NCI-H2171 treated with DMSO at 0.1 percent for 48 hours (cell line): ENCODE measurements at regions not wholly inside any gene's neighbourhood (a gene's known extent, or its start where the extent isn't known, plus 50 kb on each side); places are given as distances from the start of the nearest gene placed in this dataset.
"Not testable (repeated sequence)": the region's sequence is repeated elsewhere in the genome, so short reads cannot be mapped to it uniquely, and the experiment has no call there.

Source experiments
- DNase-seq: peaks from one replicate; lab custom pipeline; 2025; lab: John Stamatoyannopoulos, UW

- DNase-seq: no peak
Measured at GRCh38 chr9:82382887-82383616, 394.5 kb downstream of the SPATA31D1 start.

- DNase-seq: no peak
Measured at GRCh38 chr9:82385633-82386032, 397.1 kb downstream of the SPATA31D1 start.

GRCh38 chr9:82397534-82397933 lies 409.0 kb downstream of the SPATA31D1 start:
- DNase-seq: no peak

GRCh38 chr9:82404196-82404870 lies 415.8 kb downstream of the SPATA31D1 start:
- peak; percentile 21 for DNase-seq

- no peak for DNase-seq
Measured at GRCh38 chr9:82404881-82405280, 416.3 kb downstream of the SPATA31D1 start.

- DNase-seq: no peak
Measured at GRCh38 chr9:82406456-82407085, 418.0 kb downstream of the SPATA31D1 start.

GRCh38 chr9:82410306-82410705 lies 421.7 kb downstream of the SPATA31D1 start:
- DNase-seq: peak; percentile 21

GRCh38 chr9:82410866-82411265 lies 422.3 kb downstream of the SPATA31D1 start:
- no peak for DNase-seq

GRCh38 chr9:82412586-82413305 lies 424.2 kb downstream of the SPATA31D1 start:
- no peak for DNase-seq

GRCh38 chr9:82417501-82417900 lies 428.9 kb downstream of the SPATA31D1 start:
- DNase-seq: no peak

- DNase-seq: no peak
Measured at GRCh38 chr9:82418334-82418733, 429.8 kb downstream of the SPATA31D1 start.

GRCh38 chr9:82419696-82420486 lies 431.3 kb downstream of the SPATA31D1 start:
- no peak for DNase-seq

GRCh38 chr9:82421498-82421897 lies 432.9 kb downstream of the SPATA31D1 start:
- DNase-seq: no peak

- DNase-seq: no peak
Measured at GRCh38 chr9:82423700-82424099, 435.1 kb downstream of the SPATA31D1 start.

GRCh38 chr9:82424599-82425120 lies 436.1 kb downstream of the SPATA31D1 start:
- DNase-seq: no peak

- no peak for DNase-seq
Measured at GRCh38 chr9:82431121-82431520, 442.5 kb downstream of the SPATA31D1 start.

GRCh38 chr9:82433290-82433931 lies 444.8 kb downstream of the SPATA31D1 start:
- not testable (repeated sequence) for DNase-seq

GRCh38 chr9:82436475-82436874 lies 447.9 kb downstream of the SPATA31D1 start:
- no peak for DNase-seq

GRCh38 chr9:82437183-82437582 lies 448.6 kb downstream of the SPATA31D1 start:
- DNase-seq: not testable (repeated sequence)

- no peak for DNase-seq
Measured at GRCh38 chr9:82438581-82438980, 450.0 kb downstream of the SPATA31D1 start.

GRCh38 chr9:82443312-82443711 lies 454.7 kb downstream of the SPATA31D1 start:
- no peak for DNase-seq
